Mammary epithelial cell (primary cell): ENCODE measurements at regions not wholly inside any gene's neighbourhood (a gene's known extent, or its start where the extent isn't known, plus 50 kb on each side); places are given as distances from the start of the nearest gene placed in this dataset.

Experiments
- CTCF ChIP-seq, 2 donors: IDR thresholded peaks in 1 of 2; conservative IDR thresholded peaks in 1 of 2; 2 replicates each; pipeline ENCODE4 v1.5.1; 2011 to 2012; ENCODE audit warnings: inconsistent platforms in 2 of 2, low read length in 2 of 2, mild to moderate bottlenecking in 2 of 2, control low read depth in 1 of 2, low read depth in 1 of 2; ENCODE audit not compliant: insufficient read depth in 1 of 2; ENCODE audit errors: extremely low read depth in 1 of 2
- EZH2 ChIP-seq: IDR thresholded peaks from 2 replicates; pipeline ENCODE4 v1.6.1; 2012; ENCODE audit warnings: low read length, inconsistent platforms, borderline replicate concordance

DNA sequence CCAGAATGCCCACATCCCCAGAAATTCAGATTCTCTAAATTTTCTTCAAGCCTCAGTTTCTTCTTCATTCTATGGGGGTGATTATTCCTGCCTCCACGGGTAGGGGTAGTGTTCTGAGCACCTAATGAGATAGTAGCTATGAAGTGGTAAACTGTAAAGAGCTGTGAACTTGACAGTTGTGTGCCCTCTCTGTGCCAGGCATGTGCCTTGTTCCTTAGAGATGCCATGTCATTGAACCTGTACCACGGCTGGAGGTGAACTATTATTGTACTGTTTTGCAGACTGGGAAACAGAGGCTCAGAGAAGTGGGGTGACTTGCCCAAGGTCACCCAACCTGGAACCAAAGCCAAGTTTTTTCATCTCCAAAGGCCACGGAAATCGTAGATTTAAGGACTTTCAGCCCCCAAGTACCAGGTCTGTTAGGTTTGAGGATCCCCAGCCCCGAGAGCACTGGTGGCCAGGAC, 67.7 kb upstream of the SIRPA start:
- TF ChIP-seq CTCF (conservative IDR thresholded peaks at IDR 0.05 in 1 of 2, IDR thresholded peaks at IDR 0.05 in 1 of 2; ENCODE audit: extremely low read depth in 1 of 2, insufficient read depth in 1 of 2, low read depth in 1 of 2, low read length in 2 of 2) = no peak
- TF ChIP-seq EZH2 = no peak
